GM19328 (cell line): ENCODE measurements at regions not wholly inside any gene's neighbourhood (a gene's known extent, or its start where the extent isn't known, plus 50 kb on each side); places are given as distances from the start of the nearest gene placed in this dataset.
"Not testable (repeated sequence)": the region's sequence is repeated elsewhere in the genome, so short reads cannot be mapped to it uniquely, and the experiment has no call there.

Source experiments
- ATAC-seq: cut with Tn5 transposase; IDR thresholded peaks from one replicate; pipeline ENCODE4 v1.9.1; 2021; ENCODE audit warnings: mild to moderate bottlenecking, moderate library complexity; ENCODE audit not compliant: unreplicated experiment

DNA sequence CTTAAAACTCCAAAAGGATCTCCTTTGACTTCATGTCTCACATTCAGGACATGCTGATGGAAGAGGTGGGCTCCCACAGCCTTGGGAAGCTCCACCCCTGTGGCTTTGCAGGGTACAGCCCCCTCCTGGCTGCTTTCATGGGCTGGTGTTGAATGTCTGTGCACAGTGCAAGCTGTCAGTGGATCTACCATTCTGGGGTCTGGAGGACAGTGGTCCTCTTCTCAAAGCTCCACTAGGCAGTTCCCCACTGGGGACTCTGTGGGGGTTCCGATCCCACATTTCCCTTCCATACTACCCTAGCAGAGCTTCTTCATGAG lies 150.2 kb upstream of the FBXL17 start:
- ATAC-seq, result not testable (repeated sequence)

DNA sequence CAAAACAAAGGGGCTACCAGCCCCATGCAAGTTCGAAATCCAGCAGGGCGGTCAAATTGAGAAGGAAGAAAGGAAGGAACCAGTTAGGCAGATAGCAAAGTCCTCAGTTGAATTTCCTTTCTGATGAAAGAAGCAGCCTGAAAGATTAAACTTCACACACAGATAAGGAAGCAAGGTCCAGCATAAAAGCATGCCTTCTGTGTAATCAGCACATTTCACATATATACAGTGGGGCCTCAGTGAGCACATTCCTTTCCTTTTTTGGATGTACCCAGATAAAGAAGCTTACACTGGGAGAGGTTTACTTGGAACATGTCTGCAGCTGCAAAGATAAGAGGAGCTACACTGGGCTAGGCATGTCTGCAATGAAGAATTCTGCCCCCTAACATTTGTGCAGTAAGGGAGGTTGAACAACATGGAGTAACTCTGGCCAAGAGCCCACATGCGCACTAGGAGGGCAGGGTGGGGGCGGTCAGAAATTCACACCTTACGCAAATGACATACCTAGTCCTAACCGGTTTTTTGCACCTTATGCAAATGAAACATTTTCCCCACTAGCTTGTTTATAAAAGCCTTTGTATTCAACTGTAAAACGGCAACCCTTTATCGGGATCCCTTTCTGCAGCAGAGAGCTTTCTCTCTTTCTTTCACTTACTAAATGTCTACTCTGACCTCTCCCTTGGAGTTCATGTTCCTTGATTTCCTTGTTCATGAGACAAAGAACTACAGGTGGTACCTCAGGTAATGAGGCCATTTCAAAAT lies 149.7 kb upstream of the FBXL17 start:
- no peak for ATAC-seq

DNA sequence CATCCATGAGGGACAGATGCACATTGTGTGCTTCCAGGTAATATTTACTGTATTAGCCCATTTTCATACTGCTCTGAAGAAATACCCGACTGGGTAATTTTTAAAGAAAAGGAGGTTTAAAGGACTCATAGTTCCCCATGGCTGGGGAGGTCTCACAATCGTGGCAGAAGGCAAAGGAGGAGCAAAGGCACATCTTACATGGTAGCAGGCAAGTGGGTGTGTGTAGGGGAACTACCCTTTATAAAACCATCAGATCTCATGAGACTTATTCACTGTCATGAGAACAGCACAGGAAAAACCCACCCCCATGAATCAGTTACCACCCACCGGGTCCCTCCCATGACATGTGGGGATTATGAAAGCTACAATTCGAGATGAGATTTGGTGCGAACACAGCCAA lies 148.8 kb upstream of the FBXL17 start:
- no peak for ATAC-seq

DNA sequence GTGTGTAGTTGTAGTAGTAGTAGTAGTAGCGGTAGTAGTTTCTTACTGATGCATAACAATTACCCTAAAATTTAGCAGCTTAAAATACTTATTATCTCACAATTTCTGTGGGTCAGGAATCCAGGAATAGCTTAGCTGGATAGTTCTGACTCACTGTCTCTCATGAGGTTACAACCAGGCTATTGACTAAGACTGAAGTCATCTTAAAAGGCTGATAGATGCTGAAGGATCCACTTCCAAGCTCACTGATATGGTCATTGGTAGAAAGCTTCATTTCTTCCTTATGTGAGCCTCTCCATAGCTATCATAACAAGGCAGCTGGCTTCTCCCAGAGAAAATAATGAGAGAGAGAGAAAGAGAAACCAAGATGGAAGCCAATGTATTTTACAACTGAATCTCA lies 147.5 kb upstream of the FBXL17 start:
- no peak for ATAC-seq

DNA sequence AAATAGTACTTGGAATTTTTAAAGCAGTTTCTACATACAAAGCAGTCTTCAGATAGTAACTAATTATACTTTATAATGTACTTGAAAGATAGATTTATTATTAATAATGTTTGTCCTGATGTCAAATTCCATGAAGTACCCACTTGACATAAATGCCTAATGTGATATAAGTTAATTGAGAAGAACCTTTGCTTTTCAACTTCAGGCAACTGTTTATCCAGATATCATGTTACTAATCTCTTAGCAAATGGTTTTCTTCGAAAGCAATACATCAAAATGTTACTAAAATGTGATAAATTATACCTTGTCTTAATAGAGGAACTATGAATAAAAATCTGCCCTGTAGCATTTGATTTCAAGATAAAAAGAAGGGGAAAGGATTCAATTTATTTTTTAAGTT lies 146.8 kb upstream of the FBXL17 start:
- ATAC-seq, result no peak

DNA sequence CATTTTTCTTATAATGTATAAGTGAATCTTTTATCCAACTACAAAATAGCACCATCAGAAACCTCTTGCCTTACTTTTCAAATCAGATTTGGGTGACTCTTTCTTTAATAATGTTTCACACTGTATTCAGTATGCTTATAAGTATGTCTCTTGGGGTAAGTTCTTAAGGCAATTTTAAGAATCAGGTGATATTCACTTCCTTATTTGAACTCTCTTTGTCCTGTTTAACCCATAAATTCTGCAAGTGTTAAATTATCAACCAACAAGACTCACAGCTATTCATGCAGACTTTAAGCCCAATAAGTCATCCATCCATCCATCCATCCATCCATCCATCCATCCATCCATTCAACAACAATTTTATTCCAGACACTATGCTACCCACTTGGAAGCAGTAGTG lies 142.7 kb upstream of the FBXL17 start:
- no peak for ATAC-seq

DNA sequence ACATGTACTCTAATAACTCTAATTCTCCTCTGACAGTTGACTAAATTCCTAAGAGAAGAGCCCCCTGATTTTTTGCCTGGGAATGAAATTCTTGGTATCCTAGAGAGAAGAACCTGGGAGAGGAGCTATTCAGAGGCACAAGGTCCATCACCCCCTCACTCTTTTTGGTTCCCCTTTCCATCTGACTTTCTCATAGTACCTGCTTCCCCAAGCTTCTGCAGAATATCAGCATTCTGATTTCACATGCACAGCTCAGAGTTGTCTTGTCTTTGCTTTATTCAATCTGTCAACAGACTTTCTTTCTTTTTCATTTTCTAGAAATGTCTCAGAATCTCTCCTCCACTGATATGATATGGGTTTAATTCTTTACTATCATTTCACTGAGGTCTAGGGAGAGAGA lies 141.5 kb upstream of the FBXL17 start:
- peak; percentile 26 for ATAC-seq

DNA sequence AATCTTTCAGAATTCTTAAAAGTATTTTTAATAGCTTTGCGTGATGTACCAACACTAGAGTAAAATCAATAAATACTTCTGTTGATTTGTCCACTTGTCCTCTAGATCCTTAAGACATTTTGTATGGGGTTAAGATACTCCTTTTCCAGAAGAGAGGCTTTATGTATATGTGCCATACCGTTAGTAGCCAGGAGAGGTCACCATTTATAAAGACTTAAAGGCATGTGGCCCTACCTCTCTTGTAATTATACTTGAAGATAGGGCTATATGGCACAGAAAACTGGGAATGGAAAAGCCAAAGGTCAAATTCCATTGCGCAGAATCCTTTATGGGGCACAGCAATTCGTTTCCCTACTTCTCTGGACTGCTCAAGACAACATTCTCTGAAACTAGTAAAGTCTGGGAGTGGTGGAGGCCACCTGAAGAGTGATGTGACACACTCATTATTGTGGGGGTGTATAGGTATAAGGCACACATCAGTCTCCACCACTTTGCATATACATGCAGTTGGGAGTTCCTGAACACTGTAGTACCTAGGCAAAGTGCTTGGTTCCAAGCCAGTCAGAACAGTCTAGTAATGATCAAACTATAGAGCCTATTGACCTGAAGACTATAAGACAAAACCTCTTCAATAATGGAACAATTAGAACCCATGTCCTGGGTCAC lies 140.1 kb upstream of the FBXL17 start:
- ATAC-seq, result peak; percentile 41

DNA sequence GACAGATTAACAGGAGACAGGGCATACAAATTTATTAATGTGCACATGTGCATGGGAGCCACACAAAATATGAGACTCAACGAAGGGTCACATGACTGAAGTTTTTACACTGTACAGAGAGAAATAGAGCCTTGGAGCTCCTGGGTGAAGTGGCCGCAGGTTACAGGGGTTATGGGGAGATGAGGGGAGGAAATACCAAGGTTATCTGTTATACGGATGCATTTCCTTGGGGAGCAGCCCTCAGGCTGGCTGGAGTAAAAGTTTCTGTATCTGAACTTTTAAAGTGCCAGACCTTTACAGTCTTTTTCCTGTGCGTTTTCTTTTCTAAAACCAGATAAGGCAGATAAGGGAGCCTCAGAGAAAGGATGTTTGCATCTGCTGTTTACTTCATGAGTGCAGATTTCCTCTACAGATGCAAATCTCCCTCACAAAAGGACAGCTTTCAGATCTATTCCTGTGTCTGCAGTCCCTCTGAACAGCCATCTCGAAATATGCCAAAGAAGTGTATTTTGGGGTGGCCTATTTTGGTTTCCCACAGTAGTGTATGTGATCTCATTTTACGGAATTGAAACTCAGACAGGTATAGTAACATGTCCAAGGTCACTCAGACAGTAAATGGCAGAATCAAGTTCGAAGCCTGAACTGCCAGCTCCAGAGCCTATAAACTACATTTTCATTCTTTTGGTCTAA lies 139.3 kb upstream of the FBXL17 start:
- peak; percentile 80 for ATAC-seq

DNA sequence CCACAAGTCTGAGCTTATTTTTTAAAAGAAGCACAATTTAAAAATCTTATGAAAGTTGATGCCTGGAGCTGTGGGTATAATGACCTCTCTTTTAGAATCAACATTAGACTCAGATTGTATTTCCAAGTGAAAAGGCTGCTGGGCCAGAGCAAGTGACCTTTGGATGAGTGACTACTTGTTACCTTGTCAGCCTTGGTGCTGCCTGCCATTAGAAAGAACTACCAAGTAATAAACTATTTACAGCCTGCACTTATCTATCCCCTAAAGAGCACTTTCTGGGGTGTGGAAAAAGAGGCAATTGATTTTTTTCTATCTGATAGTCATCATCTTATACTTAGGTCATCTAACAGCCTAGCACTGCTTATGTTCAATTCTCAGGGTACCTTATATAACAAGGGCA lies 134.9 kb upstream of the FBXL17 start:
- ATAC-seq, result no peak

DNA sequence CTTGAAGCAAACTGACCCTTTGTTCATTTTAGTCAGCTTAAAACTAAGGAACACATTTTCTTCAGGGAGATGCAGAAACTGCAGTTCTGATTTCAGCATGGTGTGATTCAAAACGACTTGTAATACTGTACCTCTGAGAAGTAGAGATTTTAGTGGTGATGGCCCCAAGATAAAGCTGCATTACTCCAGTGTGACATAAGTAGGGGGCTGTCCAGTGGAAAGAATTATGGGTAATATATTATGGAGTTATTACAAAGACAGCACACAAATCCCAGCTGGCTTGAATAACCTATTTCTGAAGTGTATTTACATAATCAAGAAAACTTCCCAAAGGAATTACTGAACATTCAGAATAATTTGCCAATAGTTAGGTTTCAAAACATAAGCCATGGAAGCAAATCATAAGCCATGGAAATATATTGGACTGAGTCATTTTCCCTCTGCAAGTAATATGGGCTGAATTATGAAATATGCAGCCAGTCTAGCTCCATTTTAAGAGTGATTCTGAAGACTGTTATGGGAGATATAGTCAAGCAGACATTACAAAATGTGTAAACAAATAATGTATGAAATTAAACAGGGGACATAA lies 133.7 kb upstream of the FBXL17 start:
- ATAC-seq, result no peak

DNA sequence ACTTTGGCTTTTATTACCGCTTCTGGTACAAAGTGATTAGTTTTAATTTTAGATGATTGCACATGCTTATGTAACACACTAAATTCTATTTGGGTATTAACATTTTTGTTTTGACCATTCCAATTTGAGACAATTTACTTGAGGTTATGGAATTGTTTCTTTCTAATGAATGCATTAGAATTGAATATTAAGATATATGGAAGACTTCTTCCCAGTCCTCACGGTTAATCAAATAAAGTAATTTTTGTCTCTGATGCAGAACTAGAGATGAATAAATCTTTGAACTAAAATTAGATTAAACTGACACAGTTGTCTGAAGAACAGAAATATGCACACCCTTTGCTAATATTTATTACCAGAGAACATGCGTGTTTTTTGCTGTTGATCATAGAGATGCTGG lies 127.1 kb upstream of the FBXL17 start:
- no peak for ATAC-seq

DNA sequence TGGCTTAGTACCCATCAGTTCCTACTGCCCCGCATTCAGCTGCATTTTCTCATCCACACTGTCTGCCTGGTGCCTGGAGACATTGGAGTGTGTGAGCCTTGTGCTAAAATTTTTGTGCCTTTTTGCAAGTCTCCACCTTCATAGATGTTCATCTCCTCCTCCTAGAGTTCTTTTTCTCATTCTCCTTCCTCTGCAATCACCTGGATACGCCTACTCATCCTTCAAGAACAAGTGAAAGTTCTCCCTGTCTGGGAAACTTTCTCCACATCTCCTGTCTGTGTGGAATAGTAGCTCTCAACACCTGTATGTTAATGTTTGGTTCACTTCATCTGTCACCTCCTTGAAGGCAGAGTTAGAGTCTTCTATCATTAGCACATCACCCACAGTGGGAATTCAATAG lies 125.7 kb upstream of the FBXL17 start:
- no peak for ATAC-seq

DNA sequence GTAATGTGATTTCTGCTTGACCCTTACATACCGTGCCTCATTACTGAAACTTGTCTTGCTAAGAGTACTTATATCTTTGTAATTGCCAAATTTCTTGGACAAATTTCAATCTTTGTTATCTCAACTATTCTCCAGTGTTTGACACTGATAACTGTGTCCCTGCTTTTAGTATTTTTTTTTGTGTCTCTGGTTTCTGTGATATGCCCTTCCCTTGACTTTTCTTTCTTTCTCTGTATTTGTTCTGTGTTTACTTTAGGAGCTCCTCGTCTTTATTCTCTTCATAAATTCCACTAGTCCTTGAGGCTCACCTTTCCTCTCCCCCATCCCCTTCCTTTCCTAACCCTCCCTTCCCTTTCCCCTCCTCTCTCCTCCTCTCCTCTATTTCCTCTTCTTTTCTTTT lies 123.7 kb upstream of the FBXL17 start:
- ATAC-seq, result no peak

DNA sequence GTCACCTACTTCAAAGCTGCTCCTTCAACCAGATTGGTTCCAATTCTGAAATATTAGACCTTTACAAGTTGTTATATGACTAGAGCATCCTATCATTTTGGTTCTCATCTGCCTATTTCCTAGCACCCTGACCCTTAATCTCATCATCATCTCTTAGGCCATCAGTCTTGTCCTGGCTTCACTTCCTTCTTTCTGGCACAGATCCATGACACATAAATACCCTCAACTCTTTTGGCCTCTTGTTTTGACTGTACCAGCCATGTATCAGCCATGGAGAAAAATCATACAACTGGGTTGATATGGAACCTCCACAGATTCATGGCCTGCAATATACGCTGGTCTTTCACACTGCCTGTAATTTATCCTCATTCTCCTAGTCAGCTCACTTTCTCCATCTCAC lies 123.1 kb upstream of the FBXL17 start:
- no peak for ATAC-seq

DNA sequence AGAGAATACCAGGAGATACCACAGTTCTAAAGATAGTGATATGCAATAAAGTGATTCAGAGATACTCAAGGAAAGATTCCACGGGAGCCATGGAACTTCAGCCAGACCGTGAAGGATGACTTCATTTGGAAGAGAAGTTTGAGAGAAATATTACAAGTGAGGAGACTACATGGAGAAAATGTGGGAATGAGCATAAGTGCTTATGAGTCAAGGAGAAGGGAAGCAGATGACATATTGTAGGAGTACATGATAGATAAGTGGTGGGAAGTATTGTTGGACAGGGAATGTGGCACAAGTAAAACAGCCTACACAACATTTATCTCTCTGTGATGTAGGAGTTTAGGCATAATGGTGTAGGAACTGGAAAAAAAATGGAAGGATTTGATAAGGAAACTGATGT lies 122.1 kb upstream of the FBXL17 start:
- no peak for ATAC-seq

DNA sequence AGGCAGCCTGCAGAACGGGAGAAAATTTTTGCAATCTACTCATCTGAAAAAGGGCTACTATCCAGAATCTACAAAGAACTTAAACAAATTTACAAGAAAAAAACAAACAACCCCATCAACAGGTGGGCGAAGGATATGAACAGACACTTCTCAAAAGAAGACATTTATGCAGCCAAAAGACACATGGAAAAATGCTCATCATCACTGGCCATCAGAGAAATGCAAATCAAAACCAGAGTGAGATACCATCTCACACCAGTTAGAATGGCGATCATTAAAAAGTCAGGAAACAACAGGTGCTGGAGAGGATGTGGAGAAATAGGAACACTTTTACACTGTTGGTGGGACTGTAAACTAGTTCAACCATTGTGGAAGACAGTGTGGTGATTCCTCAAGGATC lies 113.7 kb upstream of the FBXL17 start:
- not testable (repeated sequence) for ATAC-seq

DNA sequence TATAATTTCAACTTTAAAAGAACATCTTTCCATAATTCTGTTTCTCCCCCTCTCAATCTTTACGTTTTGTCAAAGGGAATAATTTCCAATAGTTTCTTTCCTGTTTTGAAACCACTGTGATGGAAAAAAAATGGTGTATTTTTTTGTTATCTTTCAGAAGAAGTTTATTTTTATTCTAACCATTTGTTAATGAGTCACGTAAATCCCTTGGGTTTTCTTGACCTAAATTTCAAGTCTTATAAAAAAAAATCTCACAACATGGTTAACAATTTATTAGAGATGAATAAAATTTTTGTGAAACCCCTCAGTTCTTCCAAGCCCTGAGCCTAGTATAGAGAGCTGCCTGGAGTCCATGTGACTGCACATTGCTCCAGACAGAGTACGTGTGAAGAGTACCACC lies 106.1 kb upstream of the FBXL17 start:
- ATAC-seq, result no peak

DNA sequence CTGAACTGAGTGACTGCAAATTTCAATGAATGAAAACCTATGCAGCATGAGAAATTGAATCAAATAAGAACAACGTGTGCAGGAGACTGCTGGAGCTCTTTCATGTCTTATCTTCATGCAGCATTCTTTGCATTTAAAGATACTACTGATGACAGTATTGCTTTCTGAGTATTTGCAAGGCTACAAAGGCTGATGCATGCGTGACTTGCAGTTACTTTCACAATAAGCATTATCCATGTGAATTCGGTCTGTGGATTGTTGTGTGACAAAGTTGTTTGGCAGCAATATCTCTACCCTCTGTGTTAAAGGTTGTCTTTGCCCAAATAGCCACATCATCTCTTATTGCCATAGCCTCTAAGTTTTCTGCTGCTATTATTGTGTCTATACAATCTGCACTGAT lies 102.1 kb upstream of the FBXL17 start:
- ATAC-seq, result no peak

DNA sequence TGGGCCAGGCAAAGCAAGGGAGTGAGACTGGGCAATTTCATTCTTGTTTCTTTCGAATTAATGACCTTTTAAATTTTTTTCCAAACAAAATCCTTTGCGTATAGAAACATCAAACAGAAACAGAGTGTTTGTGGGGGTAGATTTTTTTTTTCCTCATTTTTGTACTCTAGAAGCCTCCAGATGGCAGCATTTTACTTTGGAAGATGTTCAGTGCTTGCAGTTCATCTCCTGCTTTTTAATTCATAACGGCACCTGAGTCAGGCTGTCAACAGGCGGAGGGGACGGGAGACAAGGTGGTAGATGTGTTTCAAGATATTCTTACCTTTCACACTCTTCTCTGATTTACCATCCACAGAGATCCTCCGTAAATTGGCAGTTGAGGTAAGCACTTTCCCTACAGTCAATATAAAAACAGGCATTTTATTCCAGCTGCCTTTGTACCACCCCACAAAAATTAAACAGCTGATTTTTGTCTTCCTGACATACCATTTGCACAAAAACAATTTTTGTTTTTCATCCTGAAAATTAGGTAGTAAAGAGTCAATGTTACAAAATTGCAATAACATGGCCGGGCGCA lies 99.5 kb upstream of the FBXL17 start:
- ATAC-seq, result no peak

DNA sequence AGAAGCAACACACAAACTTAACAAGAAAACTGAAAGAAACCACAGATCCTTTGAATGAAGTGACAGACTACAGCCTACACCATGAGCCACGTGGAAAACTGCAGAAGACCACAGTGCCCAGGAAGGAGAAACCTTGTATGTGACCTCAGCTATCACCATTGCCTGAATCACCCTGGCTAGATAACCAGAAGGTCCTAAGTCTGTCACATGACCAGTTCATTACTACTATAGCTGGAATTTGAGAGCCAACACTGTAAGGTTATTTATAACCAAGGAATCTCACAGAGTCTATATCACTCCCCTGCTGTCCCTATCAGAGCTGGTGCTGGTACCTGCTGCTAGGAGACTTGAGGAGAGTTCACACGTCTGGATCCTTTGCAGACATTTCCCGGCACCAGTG lies 90.3 kb upstream of the FBXL17 start:
- ATAC-seq, result no peak

DNA sequence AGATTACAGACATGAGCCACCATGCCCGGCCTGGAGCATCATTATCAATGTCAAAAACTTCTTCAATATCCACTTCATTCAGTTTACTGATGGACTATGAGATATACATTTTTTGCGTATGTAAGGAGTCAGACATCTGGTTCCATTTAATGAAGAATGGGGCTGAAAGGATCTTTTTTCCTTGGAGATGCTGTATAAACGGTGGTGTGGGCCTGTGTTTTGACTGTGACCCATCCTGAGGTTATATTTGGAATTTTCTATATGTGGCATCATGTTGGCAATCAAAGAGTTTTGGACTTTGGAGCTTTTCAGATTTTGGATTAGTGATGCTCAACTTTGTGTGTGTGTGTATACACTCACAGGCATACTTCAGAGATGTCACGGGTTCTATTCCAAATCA lies 85.7 kb upstream of the FBXL17 start:
- ATAC-seq, result no peak
